ENCODE measurements at regions not wholly inside any gene's neighbourhood (a gene's known extent, or its start where the extent isn't known, plus 50 kb on each side); places are given as distances from the start of the nearest gene placed in this dataset.

DNA sequence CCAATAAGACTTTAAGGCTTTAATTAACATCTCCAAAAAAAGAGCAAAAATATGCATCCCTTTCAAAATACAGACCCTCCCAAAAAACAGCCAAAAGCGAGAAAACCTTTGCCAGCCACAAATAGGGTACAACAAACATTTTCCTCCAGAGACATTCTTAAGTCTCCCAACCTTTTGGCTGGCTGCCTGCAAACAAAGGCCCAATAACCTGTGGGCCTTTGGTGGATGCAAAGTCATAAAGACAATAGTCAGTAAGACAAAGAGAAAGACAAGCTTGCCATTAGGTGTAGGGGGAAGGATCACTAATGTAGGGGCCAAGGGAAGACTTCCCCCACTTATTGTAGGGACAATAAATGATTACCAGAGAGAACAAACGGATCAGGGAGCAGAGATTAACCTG, 215.5 kb upstream of the ZFP42 start:
- Histone ChIP-seq H3K9me3 (peaks cover 0 to 10% of the 10 kb centered on the region in 2 donors), H3K36me3 (no peaks in the 10 kb centered on the region), H3K27ac (no peak overlapping the region), H3K4me1 (no peaks in the 10 kb centered on the region), H3K4me3 (no peak overlapping the region), H3K27me3 (no peaks in the 10 kb centered on the region)
- no peak for DNase-seq (ENCODE audit: low spot score in 2 of 2)
- intact Hi-C loops (cut with DNase I): no loop called here
- TF ChIP-seq, protein P1, sequence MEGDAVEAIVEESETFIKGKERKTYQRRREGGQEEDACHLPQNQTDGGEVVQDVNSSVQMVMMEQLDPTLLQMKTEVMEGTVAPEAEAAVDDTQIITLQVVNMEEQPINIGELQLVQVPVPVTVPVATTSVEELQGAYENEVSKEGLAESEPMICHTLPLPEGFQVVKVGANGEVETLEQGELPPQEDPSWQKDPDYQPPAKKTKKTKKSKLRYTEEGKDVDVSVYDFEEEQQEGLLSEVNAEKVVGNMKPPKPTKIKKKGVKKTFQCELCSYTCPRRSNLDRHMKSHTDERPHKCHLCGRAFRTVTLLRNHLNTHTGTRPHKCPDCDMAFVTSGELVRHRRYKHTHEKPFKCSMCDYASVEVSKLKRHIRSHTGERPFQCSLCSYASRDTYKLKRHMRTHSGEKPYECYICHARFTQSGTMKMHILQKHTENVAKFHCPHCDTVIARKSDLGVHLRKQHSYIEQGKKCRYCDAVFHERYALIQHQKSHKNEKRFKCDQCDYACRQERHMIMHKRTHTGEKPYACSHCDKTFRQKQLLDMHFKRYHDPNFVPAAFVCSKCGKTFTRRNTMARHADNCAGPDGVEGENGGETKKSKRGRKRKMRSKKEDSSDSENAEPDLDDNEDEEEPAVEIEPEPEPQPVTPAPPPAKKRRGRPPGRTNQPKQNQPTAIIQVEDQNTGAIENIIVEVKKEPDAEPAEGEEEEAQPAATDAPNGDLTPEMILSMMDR (IDR thresholded peaks at IDR 0.05): no peak

DNA sequence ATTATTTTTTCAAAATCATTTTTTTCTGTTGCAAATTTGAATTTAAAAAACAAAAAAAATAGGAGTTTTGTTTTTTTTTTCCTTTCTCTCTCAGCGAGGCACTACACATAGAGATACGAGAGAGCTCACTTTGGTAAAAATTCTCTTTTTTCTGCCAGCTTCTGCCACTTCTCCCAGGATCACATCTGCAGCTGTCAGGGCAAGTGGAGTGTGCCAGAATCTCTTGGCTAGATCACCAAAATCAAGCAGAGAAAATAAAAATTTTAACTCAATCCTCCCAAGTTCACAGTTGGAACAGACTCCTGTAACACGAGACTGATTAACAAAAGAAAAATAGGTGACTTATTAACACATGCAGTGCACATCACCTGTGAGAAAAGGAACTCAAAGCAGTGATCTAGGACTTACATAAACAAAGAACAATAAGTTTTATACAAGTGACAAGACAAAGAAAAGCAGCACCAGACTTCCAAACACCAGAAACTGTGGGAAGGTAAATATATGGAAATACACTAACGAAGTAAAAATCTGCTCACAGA, 213.2 kb upstream of the ZFP42 start:
- intact Hi-C loops (cut with DNase I): no loop called here
- DNase-seq (ENCODE audit: low spot score in 2 of 2): no peak
- Histone ChIP-seq H3K27me3 (no peaks in the 10 kb centered on the region), H3K4me3 (no peak overlapping the region), H3K9me3 (peaks cover 0 to 10% of the 10 kb centered on the region in 2 donors), H3K4me1 (no peaks in the 10 kb centered on the region), H3K27ac (no peak overlapping the region), H3K36me3 (no peaks in the 10 kb centered on the region)
- TF ChIP-seq, protein P1 (IDR thresholded peaks at IDR 0.05): no peak

DNA sequence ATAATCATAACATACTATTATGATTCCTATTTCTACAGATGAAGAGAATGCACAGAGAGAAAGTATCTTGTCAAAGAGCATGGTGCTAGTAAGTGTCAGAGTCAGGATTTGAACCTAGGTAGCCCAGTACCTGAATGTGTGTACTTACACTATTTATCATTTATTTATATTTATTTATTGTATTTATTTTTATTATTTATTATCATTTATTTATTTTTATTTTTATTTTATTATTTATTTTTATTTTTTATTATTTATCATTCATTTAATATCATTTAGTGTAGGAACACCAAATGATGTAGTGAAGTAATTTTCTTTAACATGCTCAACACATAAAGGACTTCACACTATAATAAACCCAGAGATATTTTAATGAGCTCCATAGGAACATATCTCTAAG, 209.4 kb upstream of the ZFP42 start:
- no peaks in the 10 kb centered on the region for H3K4me1 ChIP-seq
- H3K27ac ChIP-seq: no peak overlapping the region
- no peak overlapping the region for H3K4me3 ChIP-seq
- TF ChIP-seq, protein P1 (IDR thresholded peaks at IDR 0.05): no peak
- DNase-seq (ENCODE audit: low spot score in 2 of 2): no peak
- H3K9me3 ChIP-seq: peaks cover 0 to 10% of the 10 kb centered on the region in 2 donors
- H3K36me3 ChIP-seq: no peaks in the 10 kb centered on the region
- intact Hi-C loops (cut with DNase I): no loop called here
- no peaks in the 10 kb centered on the region for H3K27me3 ChIP-seq

DNA sequence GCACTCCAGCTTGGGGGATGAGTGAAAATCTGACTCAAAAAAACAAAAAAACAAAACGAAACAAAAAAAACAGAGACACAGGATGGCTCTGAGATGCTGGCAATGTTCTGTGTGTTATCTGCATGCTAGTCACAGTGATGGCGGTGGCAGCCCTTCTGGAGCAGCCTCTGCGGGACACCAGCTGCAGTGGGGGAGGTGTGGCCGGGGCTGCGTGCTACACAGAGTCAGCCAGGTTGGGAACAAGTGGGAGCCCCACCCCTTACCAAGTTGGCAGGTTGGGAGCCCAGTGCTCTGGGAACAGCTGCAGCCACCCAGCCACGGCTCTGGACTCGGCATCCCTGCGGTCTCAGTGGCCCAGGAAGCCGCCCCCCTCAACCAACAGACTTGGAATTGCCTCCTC, 206.5 kb upstream of the ZFP42 start:
- intact Hi-C loops (cut with DNase I): no loop called here
- no peaks in the 10 kb centered on the region for H3K36me3 ChIP-seq
- TF ChIP-seq, protein P1 (IDR thresholded peaks at IDR 0.05): no peak

DNA sequence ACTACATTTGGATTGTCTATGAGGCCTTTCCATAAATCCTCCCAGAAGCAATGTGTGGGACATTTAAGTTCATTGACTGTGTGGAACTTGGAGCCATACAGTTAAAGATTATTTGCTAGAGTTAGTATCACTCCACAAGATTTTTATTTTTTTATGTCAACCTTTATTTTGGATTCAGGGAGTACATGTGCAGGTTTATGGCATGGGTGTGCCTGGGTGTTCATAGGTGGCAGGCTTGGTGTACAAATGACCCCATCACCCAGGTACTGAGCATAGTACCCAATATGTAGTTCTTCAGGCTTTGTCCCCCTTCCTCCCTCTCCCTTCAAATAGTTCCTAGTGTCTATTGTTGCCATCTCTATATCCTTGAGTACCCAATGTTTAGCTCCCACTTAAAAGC, 199.8 kb upstream of the ZFP42 start:
- no peaks in the 10 kb centered on the region for H3K27me3 ChIP-seq
- H3K4me3 ChIP-seq: no peak overlapping the region
- H3K9me3 ChIP-seq: peaks cover 5 to 12% of the 10 kb centered on the region in 2 donors
- intact Hi-C loops (cut with DNase I): no loop called here
- H3K36me3 ChIP-seq: no peaks in the 10 kb centered on the region
- H3K4me1 ChIP-seq: no peaks in the 10 kb centered on the region
- TF ChIP-seq, protein P1 (IDR thresholded peaks at IDR 0.05): no peak
- H3K27ac ChIP-seq: no peak overlapping the region
- DNase-seq (ENCODE audit: low spot score in 2 of 2): no peak

More for the DNA sequence above, 206.5 kb upstream of the ZFP42 start:
- Histone ChIP-seq H3K4me3 (no peak overlapping the region), H3K4me1 (no peaks in the 10 kb centered on the region), H3K27ac (no peak overlapping the region), H3K27me3 (no peaks in the 10 kb centered on the region), H3K9me3 (peaks cover 0 to 9% of the 10 kb centered on the region in 2 donors)
- no peak for DNase-seq (ENCODE audit: low spot score in 2 of 2)

DNA sequence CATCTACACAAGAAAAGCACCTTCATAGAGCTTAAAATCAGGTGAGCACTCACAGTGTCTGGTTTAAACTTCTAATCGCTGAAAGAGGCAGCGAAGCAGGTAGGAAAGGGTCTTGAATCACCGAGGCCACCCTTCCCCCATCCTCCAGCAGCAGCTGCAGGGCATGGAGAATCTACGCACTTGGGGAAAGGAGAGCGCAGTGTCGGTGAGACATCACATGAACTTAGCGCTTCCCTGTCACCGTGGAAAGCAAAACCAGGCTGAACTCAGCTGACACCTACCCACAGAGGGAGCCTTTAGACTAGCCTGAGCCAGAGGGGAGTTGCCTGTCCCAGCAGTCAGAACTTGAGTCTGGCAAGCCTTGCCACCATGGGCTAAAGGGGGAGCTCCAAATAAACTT, 197.2 kb upstream of the ZFP42 start:
- intact Hi-C loops (cut with DNase I): no loop called here

More for the DNA sequence above, 197.2 kb upstream of the ZFP42 start:
- Histone ChIP-seq H3K27me3 (no peaks in the 10 kb centered on the region), H3K4me3 (no peak overlapping the region), H3K9me3 (peaks cover 5 to 15% of the 10 kb centered on the region in 2 donors), H3K4me1 (no peaks in the 10 kb centered on the region), H3K27ac (no peak overlapping the region), H3K36me3 (no peaks in the 10 kb centered on the region)
- TF ChIP-seq, protein P1 (IDR thresholded peaks at IDR 0.05): no peak
- no peak for DNase-seq (ENCODE audit: low spot score in 2 of 2)

Measured in ascending aorta (tissue), 2 donors.